SK-N-SH treated with all-trans-retinoic acid at 6 μM for 48 hours (cell line): ENCODE measurements at regions not wholly inside any gene's neighbourhood (a gene's known extent, or its start where the extent isn't known, plus 50 kb on each side); places are given as distances from the start of the nearest gene placed in this dataset.

Experiments used
- CREB5 ChIP-seq: fragments of 250-450 bp; sonication (Bioruptor Pico); IDR thresholded peaks from 2 replicates; pipeline ENCODE4 v1.5.1; 2020; ENCODE audit warnings: low read depth, mild to moderate bottlenecking, moderate library complexity
- CSDC2 ChIP-seq: fragments of 250-450 bp; sonication (Bioruptor Pico); IDR thresholded peaks from 2 replicates; pipeline ENCODE4 v1.5.0; 2020; ENCODE audit warnings: mild to moderate bottlenecking, moderate library complexity
- OSR1 ChIP-seq: fragments of 250-450 bp; sonication (Bioruptor Pico); IDR thresholded peaks from 2 replicates; pipeline ENCODE4 v1.8.0; 2022; ENCODE audit warnings: moderate library complexity, mild to moderate bottlenecking, inconsistent platforms
- PATZ1 ChIP-seq: fragments of 250-450 bp; sonication (Bioruptor Pico); IDR thresholded peaks from 2 replicates; pipeline ENCODE4 v1.8.0; 2020; ENCODE audit warnings: mild to moderate bottlenecking, moderate library complexity, borderline replicate concordance
- RARB ChIP-seq: fragments of 250-450 bp; sonication (Bioruptor Pico); IDR thresholded peaks from 2 replicates; pipeline ENCODE4 v1.8.0; 2021; ENCODE audit warnings: mild to moderate bottlenecking, moderate library complexity
- SNAI2 ChIP-seq: fragments of 250-450 bp; sonication (Bioruptor Pico); IDR thresholded peaks from 2 replicates; pipeline ENCODE4 v1.5.0; 2020; ENCODE audit warnings: mild to moderate bottlenecking, moderate library complexity
- TOX ChIP-seq: fragments of 250-450 bp; sonication (Bioruptor Pico); IDR thresholded peaks from 2 replicates; pipeline ENCODE4 v1.8.0; 2021; ENCODE audit warnings: mild to moderate bottlenecking, moderate library complexity, borderline replicate concordance
- ZC3H10 ChIP-seq: fragments of 250-450 bp; sonication (Bioruptor Pico); IDR thresholded peaks from 2 replicates; pipeline ENCODE4 v1.5.1; 2021; ENCODE audit warnings: mild to moderate bottlenecking, moderate library complexity
- ZFP30 ChIP-seq: fragments of 450-650 bp; formaldehyde crosslinking; IDR thresholded peaks from 2 replicates; pipeline ENCODE4 v1.5.0; 2022; ENCODE audit warnings: mild to moderate bottlenecking, moderate library complexity
- ZNF70 ChIP-seq: fragments of 450-650 bp; formaldehyde crosslinking; IDR thresholded peaks from 2 replicates; pipeline ENCODE4 v1.5.0; 2020; ENCODE audit warnings: mild to moderate bottlenecking, moderate library complexity

DNA sequence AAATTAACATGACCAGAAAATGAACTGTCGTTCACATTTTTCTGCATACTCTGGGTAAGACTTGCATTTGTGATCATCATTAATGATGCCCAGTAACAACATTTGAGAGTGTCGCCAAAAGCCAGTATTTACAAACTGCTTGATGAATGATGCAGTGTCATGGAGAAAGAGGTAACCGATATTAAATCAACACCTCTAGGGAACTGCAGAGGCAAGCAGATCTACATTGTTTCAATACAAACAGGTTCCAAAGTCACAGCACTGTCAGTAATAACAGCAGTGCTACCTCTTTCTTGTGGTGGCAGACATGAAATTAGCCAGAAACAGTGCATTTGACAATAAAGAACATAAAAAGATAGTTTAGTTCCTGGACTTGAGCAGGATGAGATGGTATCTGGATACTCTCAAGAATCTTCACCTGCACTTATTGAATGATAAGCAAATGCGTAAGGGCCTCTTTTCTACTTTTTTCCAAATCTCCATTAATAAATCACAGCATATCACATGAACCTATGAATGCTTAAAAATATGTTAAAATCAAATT is 456.6 kb downstream of the ARHGEF28 start:
- TF ChIP-seq OSR1 (CRISPR knock-in tag) = no peak
- TF ChIP-seq CREB5 (CRISPR knock-in tag) = no peak
- TF ChIP-seq ZFP30 = no peak
- no peak for TF ChIP-seq PATZ1
- no peak for TF ChIP-seq RARB (CRISPR knock-in tag)
- no peak for TF ChIP-seq TOX (CRISPR knock-in tag)
- no peak for TF ChIP-seq SNAI2
- no peak for TF ChIP-seq CSDC2
- no peak for TF ChIP-seq ZNF70 (CRISPR knock-in tag)
- no peak for TF ChIP-seq ZC3H10 (CRISPR knock-in tag)
